ENCODE measurements at regions not wholly inside any gene's neighbourhood (a gene's known extent, or its start where the extent isn't known, plus 50 kb on each side); places are given as distances from the start of the nearest gene placed in this dataset.

GRCh38 chr1:191875994-191876393, 282.3 kb upstream of the RGS18 start:
- Histone ChIP-seq H3K36me3 (no peaks in the 10 kb centered on the region), H3K4me3 (no peak overlapping the region), H3K27me3 (ENCODE audit: low read depth) (no peaks in the 10 kb centered on the region), H3K4me1 (no peaks in the 10 kb centered on the region), H3K9me3 (replicated peaks) (no peaks in the 10 kb centered on the region), H3K27ac (replicated peaks) (no peak overlapping the region)
- DNase-seq: no peak
- intact Hi-C loops (cut with micrococcal nuclease): no loop called here
- TF ChIP-seq CTCF (IDR thresholded peaks at IDR 0.05; ENCODE audit: borderline replicate concordance): no peak

- intact Hi-C loops (cut with micrococcal nuclease): no loop called here
- no peaks in the 10 kb centered on the region for H3K9me3 ChIP-seq (replicated peaks)
Observed at GRCh38 chr1:191876631-191877030, 281.6 kb upstream of the RGS18 start.

GRCh38 chr1:191882870-191883269, 275.4 kb upstream of the RGS18 start:
- H3K27me3 ChIP-seq (ENCODE audit: low read depth): no peaks in the 10 kb centered on the region
- no peak for DNase-seq
- no peaks in the 10 kb centered on the region for H3K36me3 ChIP-seq
- H3K4me3 ChIP-seq: no peak overlapping the region
- no peak overlapping the region for H3K27ac ChIP-seq (replicated peaks)
- no peaks in the 10 kb centered on the region for H3K9me3 ChIP-seq (replicated peaks)
- H3K4me1 ChIP-seq: no peaks in the 10 kb centered on the region
- intact Hi-C loops (cut with micrococcal nuclease): no loop called here
- no peak for TF ChIP-seq CTCF (IDR thresholded peaks at IDR 0.05; ENCODE audit: borderline replicate concordance)

More at GRCh38 chr1:191876631-191877030, 281.6 kb upstream of the RGS18 start:
- no peak overlapping the region for H3K27ac ChIP-seq (replicated peaks)
- TF ChIP-seq CTCF (IDR thresholded peaks at IDR 0.05; ENCODE audit: borderline replicate concordance): no peak
- no peaks in the 10 kb centered on the region for H3K27me3 ChIP-seq (ENCODE audit: low read depth)
- no peak for DNase-seq
- H3K4me1 ChIP-seq: no peaks in the 10 kb centered on the region
- no peak overlapping the region for H3K4me3 ChIP-seq
- H3K36me3 ChIP-seq: no peaks in the 10 kb centered on the region

GRCh38 chr1:191886977-191887376, 271.3 kb upstream of the RGS18 start:
- Histone ChIP-seq H3K27me3 (ENCODE audit: low read depth) (no peaks in the 10 kb centered on the region), H3K4me1 (no peaks in the 10 kb centered on the region), H3K9me3 (replicated peaks) (no peaks in the 10 kb centered on the region), H3K36me3 (no peaks in the 10 kb centered on the region), H3K27ac (replicated peaks) (no peak overlapping the region), H3K4me3 (no peak overlapping the region)
- DNase-seq: no peak
- intact Hi-C loops (cut with micrococcal nuclease): no loop called here
- no peak for TF ChIP-seq CTCF (IDR thresholded peaks at IDR 0.05; ENCODE audit: borderline replicate concordance)

GRCh38 chr1:191888996-191889622, 269.2 kb upstream of the RGS18 start:
- Histone ChIP-seq H3K36me3 (no peaks in the 10 kb centered on the region), H3K9me3 (replicated peaks) (peaks cover 3% of the 10 kb centered on the region), H3K27me3 (ENCODE audit: low read depth) (no peaks in the 10 kb centered on the region), H3K4me3 (no peak overlapping the region), H3K27ac (replicated peaks) (no peak overlapping the region), H3K4me1 (no peaks in the 10 kb centered on the region)
- no peak for TF ChIP-seq CTCF (IDR thresholded peaks at IDR 0.05; ENCODE audit: borderline replicate concordance)
- DNase-seq: no peak
- intact Hi-C loops (cut with micrococcal nuclease): no loop called here

All from left ventricle myocardium inferior (tissue), 1 donor.